Epithelial cell of proximal tubule (primary cell): ENCODE measurements at regions not wholly inside any gene's neighbourhood (a gene's known extent, or its start where the extent isn't known, plus 50 kb on each side); places are given as distances from the start of the nearest gene placed in this dataset.

ENCODE experiments used
- DNase-seq: peaks from one replicate; pipeline ENCODE4 v3.0.0-alpha.2; 2011; ENCODE audit warnings: low read depth
- H3K4me3 ChIP-seq: 2 replicates; pipeline ENCODE4 v1.5.1; 2011; ENCODE audit warnings: low read depth, mild to moderate bottlenecking, low read length
- TF ChIP-seq, protein P1 (sequence below): conservative IDR thresholded peaks from 2 replicates; pipeline ENCODE4 v1.5.1; 2012; ENCODE audit warnings: low read depth, mild to moderate bottlenecking, low read length

DNA sequence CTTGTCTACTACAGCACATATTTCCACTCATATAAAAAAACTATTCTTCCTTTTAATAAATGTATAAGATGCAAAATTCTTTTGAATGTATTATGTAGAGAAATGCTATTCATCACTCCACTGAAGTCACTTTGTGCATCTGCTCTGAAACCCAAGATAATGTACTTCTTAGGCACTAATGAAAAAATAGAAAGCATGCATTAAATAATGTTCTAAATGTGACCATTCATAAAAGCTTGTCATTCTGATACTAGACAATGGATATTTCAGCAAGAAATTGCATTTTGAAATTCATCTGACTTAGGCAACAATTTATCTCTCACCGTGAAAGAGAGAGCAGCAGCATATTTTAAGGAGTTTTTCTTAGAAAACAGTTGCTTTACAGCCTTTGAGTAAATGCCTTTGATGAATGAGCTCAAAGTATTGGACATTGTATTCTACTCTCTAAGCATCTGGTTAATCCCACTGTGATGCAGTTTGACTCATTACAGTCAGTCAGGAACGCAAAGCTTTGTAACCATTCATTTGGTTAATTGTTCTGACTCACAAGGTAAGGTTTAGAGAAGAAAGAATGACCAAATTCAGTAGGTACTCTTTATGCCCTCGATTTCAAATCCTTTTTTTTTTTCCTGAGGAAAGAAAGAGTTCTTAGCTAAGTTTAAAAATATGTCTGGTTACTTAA lies 2233.8 kb upstream of the C9orf72 start:
- no peak overlapping the region for H3K4me3 ChIP-seq
- TF ChIP-seq, protein P1, sequence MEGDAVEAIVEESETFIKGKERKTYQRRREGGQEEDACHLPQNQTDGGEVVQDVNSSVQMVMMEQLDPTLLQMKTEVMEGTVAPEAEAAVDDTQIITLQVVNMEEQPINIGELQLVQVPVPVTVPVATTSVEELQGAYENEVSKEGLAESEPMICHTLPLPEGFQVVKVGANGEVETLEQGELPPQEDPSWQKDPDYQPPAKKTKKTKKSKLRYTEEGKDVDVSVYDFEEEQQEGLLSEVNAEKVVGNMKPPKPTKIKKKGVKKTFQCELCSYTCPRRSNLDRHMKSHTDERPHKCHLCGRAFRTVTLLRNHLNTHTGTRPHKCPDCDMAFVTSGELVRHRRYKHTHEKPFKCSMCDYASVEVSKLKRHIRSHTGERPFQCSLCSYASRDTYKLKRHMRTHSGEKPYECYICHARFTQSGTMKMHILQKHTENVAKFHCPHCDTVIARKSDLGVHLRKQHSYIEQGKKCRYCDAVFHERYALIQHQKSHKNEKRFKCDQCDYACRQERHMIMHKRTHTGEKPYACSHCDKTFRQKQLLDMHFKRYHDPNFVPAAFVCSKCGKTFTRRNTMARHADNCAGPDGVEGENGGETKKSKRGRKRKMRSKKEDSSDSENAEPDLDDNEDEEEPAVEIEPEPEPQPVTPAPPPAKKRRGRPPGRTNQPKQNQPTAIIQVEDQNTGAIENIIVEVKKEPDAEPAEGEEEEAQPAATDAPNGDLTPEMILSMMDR: no peak
- DNase-seq: peak; percentile 9

DNA sequence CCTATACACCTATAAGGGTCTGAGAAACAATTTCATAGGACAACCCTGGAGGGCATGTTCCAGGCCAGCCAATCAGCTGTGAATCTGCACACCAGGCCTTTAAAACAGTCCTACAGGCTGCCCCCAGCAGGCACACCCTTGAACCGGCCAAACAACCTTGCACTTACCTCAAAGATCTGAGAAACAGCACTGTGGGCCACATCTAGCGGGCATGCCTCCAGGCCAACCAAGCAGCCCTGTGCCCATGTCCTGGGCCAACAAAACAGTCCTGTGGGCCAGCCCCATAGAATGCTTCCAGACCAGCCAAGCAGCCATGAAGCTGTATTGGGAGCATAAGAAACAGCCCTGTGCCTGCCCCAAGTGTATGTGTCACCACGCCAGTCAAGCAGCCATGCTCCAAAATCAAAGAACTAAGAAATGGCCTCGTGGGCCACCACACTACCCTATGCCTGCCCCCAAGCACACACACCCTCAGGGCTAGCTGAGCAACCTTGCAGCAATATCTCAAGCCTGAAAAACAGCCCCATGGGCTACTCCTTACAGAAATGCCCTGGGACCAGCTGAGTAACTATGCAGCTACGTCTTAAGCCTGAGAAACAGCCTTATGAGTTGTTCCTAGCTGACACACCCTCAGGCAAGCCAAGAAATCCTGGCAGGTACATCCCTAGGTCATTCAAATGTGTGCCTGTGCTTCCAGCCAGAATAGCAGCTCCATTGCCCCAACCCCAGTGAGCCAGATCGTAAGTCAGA lies 2243.8 kb upstream of the C9orf72 start:
- no peak for DNase-seq
- TF ChIP-seq, protein P1: no peak
- H3K4me3 ChIP-seq: no peak overlapping the region

DNA sequence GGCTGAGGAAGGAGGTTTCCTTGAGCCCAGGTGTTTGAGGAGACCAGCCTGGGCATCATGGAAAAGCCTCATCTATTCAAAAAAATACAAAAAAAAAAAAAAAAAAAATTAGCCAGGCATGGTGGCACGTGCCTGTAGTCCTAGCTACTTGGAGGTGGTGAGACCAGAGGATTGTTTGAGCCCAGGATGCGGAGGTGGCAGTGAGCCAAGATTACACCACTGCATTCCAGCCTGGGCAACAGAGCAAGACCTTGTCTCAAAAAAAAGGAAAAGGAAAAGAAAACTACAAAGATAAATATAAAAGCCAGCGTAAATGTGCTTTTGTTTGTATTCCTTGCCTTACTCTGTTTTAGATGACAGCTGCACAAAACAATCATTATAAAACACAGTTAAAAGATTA lies 2249.2 kb upstream of the C9orf72 start:
- H3K4me3 ChIP-seq: no peak overlapping the region
- DNase-seq: peak; percentile 25
- TF ChIP-seq, protein P1: no peak

DNA sequence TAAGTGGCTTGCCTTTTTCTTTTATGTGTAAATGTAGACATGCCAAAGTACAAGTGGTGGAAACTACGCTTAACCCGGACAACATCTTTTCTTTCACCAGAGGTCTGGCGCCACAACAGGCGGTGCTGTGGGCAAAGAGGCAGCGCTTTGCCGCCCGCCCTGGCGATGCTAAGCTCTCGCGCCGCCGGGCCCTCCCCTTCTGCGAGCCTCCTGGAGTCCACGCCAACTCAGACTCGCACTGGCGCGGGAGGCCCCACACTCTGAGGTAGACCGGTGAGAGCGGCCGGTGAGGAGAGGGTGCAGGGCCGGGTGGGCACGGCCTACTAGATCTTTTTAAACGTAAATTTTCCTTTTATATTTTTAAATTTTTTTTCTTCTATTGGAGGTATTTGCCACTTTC lies 2253.1 kb upstream of the C9orf72 start:
- H3K4me3 ChIP-seq: no peak overlapping the region
- TF ChIP-seq, protein P1: no peak
- no peak for DNase-seq

DNA sequence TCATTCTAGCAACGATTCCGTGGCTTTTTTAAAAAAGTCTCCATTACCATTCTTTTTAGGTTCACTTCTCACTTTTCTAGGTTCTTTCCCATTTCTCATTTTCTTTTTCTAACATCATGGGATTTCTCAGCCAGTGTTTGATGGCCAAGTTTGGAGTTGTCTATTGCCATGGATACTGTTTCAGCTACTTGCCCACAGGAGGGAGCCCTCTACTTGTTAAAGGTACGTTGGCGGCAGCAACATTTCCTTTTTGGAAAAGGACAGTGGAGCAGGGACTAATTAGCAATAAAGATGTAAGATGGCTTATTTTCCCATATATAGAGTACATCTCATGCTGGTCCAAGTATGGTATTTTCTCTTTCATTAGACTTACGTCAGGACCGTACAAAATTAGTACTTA lies 2257.5 kb upstream of the C9orf72 start:
- no peak overlapping the region for H3K4me3 ChIP-seq
- no peak for DNase-seq
- TF ChIP-seq, protein P1: peak; percentile 68

DNA sequence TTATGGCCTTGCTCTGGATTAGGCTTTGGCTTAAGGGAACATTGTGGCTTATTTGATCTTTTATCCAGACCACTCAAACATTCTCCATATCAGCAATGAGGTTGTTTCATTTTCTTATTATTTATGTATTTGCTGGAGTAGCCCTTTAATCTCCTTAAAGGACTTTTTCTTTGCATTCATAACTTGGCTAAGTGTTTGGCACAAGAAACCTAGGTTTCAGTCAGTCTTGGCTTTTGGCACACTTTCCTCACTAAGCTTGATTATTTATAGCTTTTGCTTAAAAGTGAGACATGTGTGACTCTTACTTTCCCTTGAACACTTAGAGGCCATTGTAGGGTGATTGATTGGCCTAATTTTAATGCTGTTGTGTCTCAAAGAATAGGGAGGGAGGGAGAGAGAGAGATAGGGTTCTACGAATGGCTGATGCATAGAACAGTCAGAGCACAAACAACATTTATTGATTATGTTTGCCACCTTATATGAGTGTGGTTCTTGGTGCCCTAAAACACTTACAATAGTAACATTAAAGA lies 2265.3 kb upstream of the C9orf72 start:
- no peak overlapping the region for H3K4me3 ChIP-seq
- TF ChIP-seq, protein P1: no peak
- no peak for DNase-seq
